ENCODE measurements at regions not wholly inside any gene's neighbourhood (a gene's known extent, or its start where the extent isn't known, plus 50 kb on each side); places are given as distances from the start of the nearest gene placed in this dataset.

DNA sequence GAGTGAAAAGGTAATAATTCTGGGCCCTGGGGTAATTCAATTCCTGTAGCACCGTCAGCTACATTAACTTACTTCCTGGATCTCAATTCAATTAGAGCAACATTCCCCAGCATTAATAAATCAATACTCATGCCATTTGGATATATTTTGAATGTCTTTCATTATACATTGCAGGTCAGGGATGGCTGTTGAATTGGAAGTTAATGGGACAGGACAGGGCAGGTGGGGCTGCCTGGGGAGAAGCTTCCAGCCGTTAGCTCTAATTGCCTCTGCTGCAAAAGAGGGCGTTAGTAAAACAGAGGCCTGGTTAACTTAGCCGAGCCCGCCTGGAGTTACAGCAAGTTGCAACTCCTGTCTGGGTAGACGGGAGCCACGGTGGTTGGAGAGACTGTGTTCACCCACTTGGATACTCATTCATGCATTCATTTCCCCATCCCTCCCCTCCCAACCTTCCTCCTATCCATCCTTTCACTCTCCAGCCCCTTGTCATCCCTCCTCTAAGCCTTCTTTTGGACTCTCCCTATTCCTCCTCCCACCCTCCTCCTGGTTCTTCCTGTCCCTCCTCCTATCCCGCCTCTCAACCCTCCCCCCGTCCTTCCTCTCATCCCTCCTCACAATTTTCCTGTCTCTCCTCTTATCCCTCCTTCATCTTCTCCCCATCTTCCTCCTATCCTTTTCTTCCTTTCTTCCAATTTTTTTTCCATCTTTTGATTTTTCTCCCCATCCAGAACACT lies 137.6 kb upstream of the RUNX3 start:
- no peak overlapping the region for H3K4me3 ChIP-seq (ENCODE audit: low read length in 3 of 3)
- DNase-seq (peak in 1 of 5 donors; percentile 7), FAIRE-seq (no peak)
- TF ChIP-seq, protein P1, sequence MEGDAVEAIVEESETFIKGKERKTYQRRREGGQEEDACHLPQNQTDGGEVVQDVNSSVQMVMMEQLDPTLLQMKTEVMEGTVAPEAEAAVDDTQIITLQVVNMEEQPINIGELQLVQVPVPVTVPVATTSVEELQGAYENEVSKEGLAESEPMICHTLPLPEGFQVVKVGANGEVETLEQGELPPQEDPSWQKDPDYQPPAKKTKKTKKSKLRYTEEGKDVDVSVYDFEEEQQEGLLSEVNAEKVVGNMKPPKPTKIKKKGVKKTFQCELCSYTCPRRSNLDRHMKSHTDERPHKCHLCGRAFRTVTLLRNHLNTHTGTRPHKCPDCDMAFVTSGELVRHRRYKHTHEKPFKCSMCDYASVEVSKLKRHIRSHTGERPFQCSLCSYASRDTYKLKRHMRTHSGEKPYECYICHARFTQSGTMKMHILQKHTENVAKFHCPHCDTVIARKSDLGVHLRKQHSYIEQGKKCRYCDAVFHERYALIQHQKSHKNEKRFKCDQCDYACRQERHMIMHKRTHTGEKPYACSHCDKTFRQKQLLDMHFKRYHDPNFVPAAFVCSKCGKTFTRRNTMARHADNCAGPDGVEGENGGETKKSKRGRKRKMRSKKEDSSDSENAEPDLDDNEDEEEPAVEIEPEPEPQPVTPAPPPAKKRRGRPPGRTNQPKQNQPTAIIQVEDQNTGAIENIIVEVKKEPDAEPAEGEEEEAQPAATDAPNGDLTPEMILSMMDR (IDR thresholded peaks at IDR 0.05; ENCODE audit: borderline replicate concordance, extremely low read depth, insufficient read depth): no peak
- no peaks in the 10 kb centered on the region for H3K36me3 ChIP-seq (ENCODE audit: control insufficient read depth in 2 of 3, insufficient read depth in 3 of 3, low read length in 3 of 3)
- H3K9me3 ChIP-seq (ENCODE audit: control insufficient read depth in 2 of 3, insufficient read depth in 1 of 3, low read length in 3 of 3): no peaks in the 10 kb centered on the region
- no peak overlapping the region for H3K9ac ChIP-seq (ENCODE audit: low read length in 3 of 3)
- no peaks in the 10 kb centered on the region for H3K27me3 ChIP-seq (ENCODE audit: control insufficient read depth, insufficient read depth, low read length)
- intact Hi-C loops (cut with DNase I): no loop called here
- H3K27ac ChIP-seq (ENCODE audit: low read depth in 2 of 2, low read length in 2 of 2): no peak overlapping the region
- no peaks in the 10 kb centered on the region for H3K4me1 ChIP-seq (ENCODE audit: control insufficient read depth in 2 of 3, insufficient read depth in 2 of 3, low read depth in 1 of 3, low read length in 3 of 3)

DNA sequence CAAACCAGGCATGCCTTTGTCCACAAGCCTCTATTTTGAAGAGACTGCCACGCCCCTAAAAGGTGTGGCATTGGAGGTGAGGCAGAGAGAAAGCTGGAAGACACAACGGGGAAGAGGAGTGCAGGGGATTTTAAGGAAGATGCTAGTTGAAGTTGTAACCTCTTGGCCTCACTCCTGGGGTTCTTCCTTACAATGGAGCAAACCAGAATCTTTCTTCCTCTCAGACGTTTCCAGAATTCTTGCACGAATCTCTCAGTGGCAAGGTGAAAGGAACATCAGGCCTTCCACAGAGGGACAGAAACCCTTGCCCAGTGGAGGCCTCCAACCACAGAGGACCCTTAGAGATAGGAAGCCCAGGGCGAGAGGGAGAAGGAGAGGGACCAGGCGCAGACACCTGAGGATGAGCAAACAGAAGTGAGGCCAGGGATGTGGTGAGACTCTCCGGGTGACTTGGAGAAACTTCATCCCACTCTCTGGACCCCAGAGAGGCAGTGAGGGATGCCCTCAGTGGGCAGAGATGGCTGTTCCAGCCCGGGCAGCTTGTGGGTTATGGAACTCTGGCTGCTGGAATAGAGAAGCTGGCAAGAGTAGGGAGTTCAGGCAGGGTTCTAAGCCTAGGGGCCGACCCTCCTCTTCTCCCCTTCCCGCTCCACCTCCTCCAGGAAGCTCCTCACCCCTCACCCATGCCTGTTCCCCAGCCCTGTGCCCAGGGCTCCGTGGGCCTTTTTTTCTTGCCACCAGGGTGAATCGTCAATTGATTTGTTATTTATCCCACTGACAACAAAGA lies 136.8 kb upstream of the RUNX3 start:
- TF ChIP-seq, protein P1 (IDR thresholded peaks at IDR 0.05; ENCODE audit: borderline replicate concordance, extremely low read depth, insufficient read depth): no peak
- Histone ChIP-seq H3K9me3 (ENCODE audit: control insufficient read depth in 2 of 3, insufficient read depth in 1 of 3, low read length in 3 of 3) (no peaks in the 10 kb centered on the region), H3K4me1 (ENCODE audit: control insufficient read depth in 2 of 3, insufficient read depth in 2 of 3, low read depth in 1 of 3, low read length in 3 of 3) (no peaks in the 10 kb centered on the region), H3K27me3 (ENCODE audit: control insufficient read depth, insufficient read depth, low read length) (no peaks in the 10 kb centered on the region), H3K36me3 (ENCODE audit: control insufficient read depth in 2 of 3, insufficient read depth in 3 of 3, low read length in 3 of 3) (no peaks in the 10 kb centered on the region), H3K9ac (ENCODE audit: low read length in 3 of 3) (no peak overlapping the region), H3K27ac (ENCODE audit: low read depth in 2 of 2, low read length in 2 of 2) (no peak overlapping the region), H3K4me3 (ENCODE audit: low read length in 3 of 3) (no peak overlapping the region)
- FAIRE-seq: no peak
- peak in 1 of 5 donors; percentile 34 for DNase-seq
- intact Hi-C loops (cut with DNase I): no loop called here

DNA sequence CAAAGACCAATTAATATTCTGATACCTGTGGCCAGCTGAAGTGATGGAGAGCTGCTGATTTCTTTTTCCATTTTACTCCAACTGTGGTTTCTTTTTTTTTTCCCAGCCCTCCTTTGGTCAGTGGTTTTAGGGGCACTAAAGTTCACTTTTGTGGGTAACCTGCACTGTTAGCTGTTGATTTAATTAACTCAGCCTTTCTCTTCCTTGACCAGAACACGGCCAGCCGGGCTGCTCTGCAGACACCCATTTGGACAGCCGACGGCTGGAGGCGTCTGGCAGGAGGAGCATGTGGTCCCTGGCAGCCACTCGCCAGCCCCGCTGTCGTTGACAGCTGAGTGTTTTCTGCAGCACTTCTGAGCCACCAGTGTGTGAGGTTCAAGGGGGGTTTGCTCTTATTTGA lies 136.2 kb upstream of the RUNX3 start:
- FAIRE-seq (no peak), DNase-seq (peak in 2 of 5 donors; percentile 33 to 65)
- intact Hi-C loops (cut with DNase I): no loop called here
- Histone ChIP-seq H3K4me3 (ENCODE audit: low read length in 3 of 3) (no peak overlapping the region), H3K9ac (ENCODE audit: low read length in 3 of 3) (no peak overlapping the region), H3K27me3 (ENCODE audit: control insufficient read depth, insufficient read depth, low read length) (no peaks in the 10 kb centered on the region), H3K9me3 (ENCODE audit: control insufficient read depth in 2 of 3, insufficient read depth in 1 of 3, low read length in 3 of 3) (no peaks in the 10 kb centered on the region), H3K4me1 (ENCODE audit: control insufficient read depth in 2 of 3, insufficient read depth in 2 of 3, low read depth in 1 of 3, low read length in 3 of 3) (no peaks in the 10 kb centered on the region), H3K36me3 (ENCODE audit: control insufficient read depth in 2 of 3, insufficient read depth in 3 of 3, low read length in 3 of 3) (no peaks in the 10 kb centered on the region), H3K27ac (ENCODE audit: low read depth in 2 of 2, low read length in 2 of 2) (no peak overlapping the region)
- TF ChIP-seq, protein P1 (IDR thresholded peaks at IDR 0.05; ENCODE audit: borderline replicate concordance, extremely low read depth, insufficient read depth): no peak
